ENCODE measurements at regions not wholly inside any gene's neighbourhood (a gene's known extent, or its start where the extent isn't known, plus 50 kb on each side); places are given as distances from the start of the nearest gene placed in this dataset.

- TF ChIP-seq CTCF (IDR thresholded peaks at IDR 0.05; ENCODE audit: low read depth, low read length) (no peak), EZH2phosphoT487 (IDR thresholded peaks at IDR 0.05; ENCODE audit: low read depth) (no peak)
Observed at GRCh38 chr5:135126688-135127438, 92.8 kb upstream of the PITX1 start.

Measured in OCI-LY3 (cell line).